PFSK-1 (cell line): ENCODE measurements at regions not wholly inside any gene's neighbourhood (a gene's known extent, or its start where the extent isn't known, plus 50 kb on each side); places are given as distances from the start of the nearest gene placed in this dataset.

Source experiments
- POLR2AphosphoS5 ChIP-seq: IDR thresholded peaks from 2 replicates; pipeline ENCODE4 v1.6.1; 2012; ENCODE audit warnings: low read depth, mild to moderate bottlenecking, control low read depth, low read length, moderate library complexity
- TF ChIP-seq, protein P1 (sequence below), 2 experiments: IDR thresholded peaks; 2 replicates each; pipeline versions ENCODE4 v1.6.1 to v1.8.0; 2011 to 2012; ENCODE audit warnings: low read depth in 2 of 2, low read length in 2 of 2, control low read depth in 1 of 2, inconsistent platforms in 1 of 2, mild to moderate bottlenecking in 1 of 2, moderate library complexity in 1 of 2; ENCODE audit not compliant: insufficient read depth in 1 of 2

DNA sequence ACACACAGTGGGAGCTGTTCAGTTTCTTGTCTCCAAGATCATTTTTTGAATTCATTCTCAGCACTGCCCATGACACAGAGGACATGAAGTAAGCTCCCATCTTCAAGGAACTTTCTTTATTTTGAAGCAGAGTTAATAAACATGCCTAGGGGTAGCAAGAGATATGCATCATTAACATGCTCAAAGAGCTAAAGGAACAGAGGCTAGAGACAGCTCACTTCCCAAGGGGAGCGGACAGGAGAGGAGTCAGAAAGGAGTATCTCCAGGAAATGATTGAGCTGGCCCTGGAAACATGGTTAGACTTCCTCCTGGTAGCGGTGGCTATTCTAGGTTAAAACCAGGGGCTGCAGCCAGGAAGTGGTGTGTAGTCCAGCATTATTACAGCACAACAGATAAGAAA is 135.9 kb downstream of the GPAM start:
- no peak for TF ChIP-seq POLR2AphosphoS5
- TF ChIP-seq, protein P1, sequence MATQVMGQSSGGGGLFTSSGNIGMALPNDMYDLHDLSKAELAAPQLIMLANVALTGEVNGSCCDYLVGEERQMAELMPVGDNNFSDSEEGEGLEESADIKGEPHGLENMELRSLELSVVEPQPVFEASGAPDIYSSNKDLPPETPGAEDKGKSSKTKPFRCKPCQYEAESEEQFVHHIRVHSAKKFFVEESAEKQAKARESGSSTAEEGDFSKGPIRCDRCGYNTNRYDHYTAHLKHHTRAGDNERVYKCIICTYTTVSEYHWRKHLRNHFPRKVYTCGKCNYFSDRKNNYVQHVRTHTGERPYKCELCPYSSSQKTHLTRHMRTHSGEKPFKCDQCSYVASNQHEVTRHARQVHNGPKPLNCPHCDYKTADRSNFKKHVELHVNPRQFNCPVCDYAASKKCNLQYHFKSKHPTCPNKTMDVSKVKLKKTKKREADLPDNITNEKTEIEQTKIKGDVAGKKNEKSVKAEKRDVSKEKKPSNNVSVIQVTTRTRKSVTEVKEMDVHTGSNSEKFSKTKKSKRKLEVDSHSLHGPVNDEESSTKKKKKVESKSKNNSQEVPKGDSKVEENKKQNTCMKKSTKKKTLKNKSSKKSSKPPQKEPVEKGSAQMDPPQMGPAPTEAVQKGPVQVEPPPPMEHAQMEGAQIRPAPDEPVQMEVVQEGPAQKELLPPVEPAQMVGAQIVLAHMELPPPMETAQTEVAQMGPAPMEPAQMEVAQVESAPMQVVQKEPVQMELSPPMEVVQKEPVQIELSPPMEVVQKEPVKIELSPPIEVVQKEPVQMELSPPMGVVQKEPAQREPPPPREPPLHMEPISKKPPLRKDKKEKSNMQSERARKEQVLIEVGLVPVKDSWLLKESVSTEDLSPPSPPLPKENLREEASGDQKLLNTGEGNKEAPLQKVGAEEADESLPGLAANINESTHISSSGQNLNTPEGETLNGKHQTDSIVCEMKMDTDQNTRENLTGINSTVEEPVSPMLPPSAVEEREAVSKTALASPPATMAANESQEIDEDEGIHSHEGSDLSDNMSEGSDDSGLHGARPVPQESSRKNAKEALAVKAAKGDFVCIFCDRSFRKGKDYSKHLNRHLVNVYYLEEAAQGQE (IDR thresholded peaks at IDR 0.05; ENCODE audit: insufficient read depth in 1 of 2, low read depth in 2 of 2, low read length in 2 of 2), result no peak
